D721Med (cell line): ENCODE measurements at regions not wholly inside any gene's neighbourhood (a gene's known extent, or its start where the extent isn't known, plus 50 kb on each side); places are given as distances from the start of the nearest gene placed in this dataset.

Experiments
- DNase-seq: peaks from one replicate; pipeline ENCODE4 v3.0.0; 2011; ENCODE audit warnings: low spot score; ENCODE audit not compliant: insufficient read length
- FAIRE-seq: peaks from 2 replicates; lab custom pipeline; 2011; peaks lifted over from hg19 to GRCh38; lab: Jason Lieb, UNC
- CTCF ChIP-seq: IDR thresholded peaks from 2 replicates; pipeline ENCODE4 v1.5.1; 2012; ENCODE audit warnings: mild to moderate bottlenecking, control low read depth; ENCODE audit not compliant: insufficient read depth; ENCODE audit errors: missing control alignments

GRCh38 chr1:79603843-79604242, 597.3 kb upstream of the ADGRL4 start:
- FAIRE-seq: no peak
- no peak for DNase-seq
- TF ChIP-seq CTCF: no peak

- no peak for TF ChIP-seq CTCF
- no peak for DNase-seq
- FAIRE-seq: no peak
Observed at GRCh38 chr1:79599257-79599656, 592.7 kb upstream of the ADGRL4 start.

GRCh38 chr1:79595931-79596330, 589.4 kb upstream of the ADGRL4 start:
- FAIRE-seq (no peak), DNase-seq (no peak)
- TF ChIP-seq CTCF: no peak

- FAIRE-seq: no peak
- DNase-seq: no peak
- TF ChIP-seq CTCF: no peak
Observed at GRCh38 chr1:79594121-79594698, 587.7 kb upstream of the ADGRL4 start.

GRCh38 chr1:79592707-79593106, 586.2 kb upstream of the ADGRL4 start:
- DNase-seq: no peak
- no peak for FAIRE-seq
- no peak for TF ChIP-seq CTCF

GRCh38 chr1:79588719-79589118, 582.2 kb upstream of the ADGRL4 start:
- no peak for FAIRE-seq
- TF ChIP-seq CTCF: no peak
- no peak for DNase-seq

GRCh38 chr1:79587229-79587628, 580.7 kb upstream of the ADGRL4 start:
- FAIRE-seq: no peak

More at GRCh38 chr1:79587229-79587628, 580.7 kb upstream of the ADGRL4 start:
- DNase-seq: no peak
- no peak for TF ChIP-seq CTCF
